ENCODE measurements at regions not wholly inside any gene's neighbourhood (a gene's known extent, or its start where the extent isn't known, plus 50 kb on each side); places are given as distances from the start of the nearest gene placed in this dataset.

DNA sequence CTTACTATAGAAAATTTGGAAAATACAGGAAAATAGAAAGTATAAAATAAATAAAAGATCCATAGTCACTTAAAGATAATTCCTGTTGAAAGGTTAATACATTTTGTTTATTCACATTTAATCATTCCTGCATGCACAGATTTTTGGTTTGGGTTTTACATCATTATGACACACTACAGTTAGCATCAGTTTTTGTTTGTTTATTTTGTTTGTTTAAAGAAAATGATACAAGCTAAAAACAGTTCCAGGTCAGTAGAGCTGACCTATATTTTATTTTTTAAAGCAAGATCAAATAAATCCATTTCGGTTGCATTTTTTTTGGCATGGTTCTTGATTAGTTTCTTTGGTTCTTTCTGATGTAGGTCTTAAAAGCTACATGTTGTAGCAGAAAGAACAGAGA is 68.8 kb upstream of the CCDC91 start:
- intact Hi-C loops (cut with micrococcal nuclease) = no loop called here
- H3K9me3 ChIP-seq (ENCODE audit: control insufficient read depth in 1 of 2, insufficient read depth in 1 of 2, low read depth in 1 of 2, low read length in 2 of 2) = no peaks in the 10 kb centered on the region
- no peak for ATAC-seq
- no peak overlapping the region for H3K4me2 ChIP-seq (ENCODE audit: low read length)
- POLR2A ChIA-PET = no interaction called here
- H3K9me2 ChIP-seq (ENCODE audit: insufficient read depth) = no peaks in the 10 kb centered on the region
- TF ChIP-seq SRF (IDR thresholded peaks at IDR 0.05; ENCODE audit: low read depth) (no peak), POLR2A (IDR thresholded peaks at IDR 0.05; ENCODE audit: borderline replicate concordance, extremely low read depth, insufficient read depth, insufficient read length) (no peak), SIN3A (IDR thresholded peaks at IDR 0.05; ENCODE audit: low read depth) (no peak), ZNF274 (IDR thresholded peaks at IDR 0.05; ENCODE audit: low read depth, low read length) (no peak), POLR2AphosphoS5 (IDR thresholded peaks at IDR 0.05; ENCODE audit: low read depth, low read length) (no peak), CEBPB (IDR thresholded peaks at IDR 0.05; ENCODE audit: low read depth) (no peak), ZFX (IDR thresholded peaks at IDR 0.05) (no peak), CBX3 (IDR thresholded peaks at IDR 0.05; ENCODE audit: low read depth) (no peak)
- TF ChIP-seq, protein P1, sequence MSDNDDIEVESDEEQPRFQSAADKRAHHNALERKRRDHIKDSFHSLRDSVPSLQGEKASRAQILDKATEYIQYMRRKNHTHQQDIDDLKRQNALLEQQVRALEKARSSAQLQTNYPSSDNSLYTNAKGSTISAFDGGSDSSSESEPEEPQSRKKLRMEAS (IDR thresholded peaks at IDR 0.05) = no peak
- TF ChIP-seq, protein P2, sequence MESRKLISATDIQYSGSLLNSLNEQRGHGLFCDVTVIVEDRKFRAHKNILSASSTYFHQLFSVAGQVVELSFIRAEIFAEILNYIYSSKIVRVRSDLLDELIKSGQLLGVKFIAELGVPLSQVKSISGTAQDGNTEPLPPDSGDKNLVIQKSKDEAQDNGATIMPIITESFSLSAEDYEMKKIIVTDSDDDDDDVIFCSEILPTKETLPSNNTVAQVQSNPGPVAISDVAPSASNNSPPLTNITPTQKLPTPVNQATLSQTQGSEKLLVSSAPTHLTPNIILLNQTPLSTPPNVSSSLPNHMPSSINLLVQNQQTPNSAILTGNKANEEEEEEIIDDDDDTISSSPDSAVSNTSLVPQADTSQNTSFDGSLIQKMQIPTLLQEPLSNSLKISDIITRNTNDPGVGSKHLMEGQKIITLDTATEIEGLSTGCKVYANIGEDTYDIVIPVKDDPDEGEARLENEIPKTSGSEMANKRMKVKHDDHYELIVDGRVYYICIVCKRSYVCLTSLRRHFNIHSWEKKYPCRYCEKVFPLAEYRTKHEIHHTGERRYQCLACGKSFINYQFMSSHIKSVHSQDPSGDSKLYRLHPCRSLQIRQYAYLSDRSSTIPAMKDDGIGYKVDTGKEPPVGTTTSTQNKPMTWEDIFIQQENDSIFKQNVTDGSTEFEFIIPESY (IDR thresholded peaks at IDR 0.05; ENCODE audit: extremely low read depth, insufficient replicate concordance, low read length) = no peak
- TF ChIP-seq, protein P3, sequence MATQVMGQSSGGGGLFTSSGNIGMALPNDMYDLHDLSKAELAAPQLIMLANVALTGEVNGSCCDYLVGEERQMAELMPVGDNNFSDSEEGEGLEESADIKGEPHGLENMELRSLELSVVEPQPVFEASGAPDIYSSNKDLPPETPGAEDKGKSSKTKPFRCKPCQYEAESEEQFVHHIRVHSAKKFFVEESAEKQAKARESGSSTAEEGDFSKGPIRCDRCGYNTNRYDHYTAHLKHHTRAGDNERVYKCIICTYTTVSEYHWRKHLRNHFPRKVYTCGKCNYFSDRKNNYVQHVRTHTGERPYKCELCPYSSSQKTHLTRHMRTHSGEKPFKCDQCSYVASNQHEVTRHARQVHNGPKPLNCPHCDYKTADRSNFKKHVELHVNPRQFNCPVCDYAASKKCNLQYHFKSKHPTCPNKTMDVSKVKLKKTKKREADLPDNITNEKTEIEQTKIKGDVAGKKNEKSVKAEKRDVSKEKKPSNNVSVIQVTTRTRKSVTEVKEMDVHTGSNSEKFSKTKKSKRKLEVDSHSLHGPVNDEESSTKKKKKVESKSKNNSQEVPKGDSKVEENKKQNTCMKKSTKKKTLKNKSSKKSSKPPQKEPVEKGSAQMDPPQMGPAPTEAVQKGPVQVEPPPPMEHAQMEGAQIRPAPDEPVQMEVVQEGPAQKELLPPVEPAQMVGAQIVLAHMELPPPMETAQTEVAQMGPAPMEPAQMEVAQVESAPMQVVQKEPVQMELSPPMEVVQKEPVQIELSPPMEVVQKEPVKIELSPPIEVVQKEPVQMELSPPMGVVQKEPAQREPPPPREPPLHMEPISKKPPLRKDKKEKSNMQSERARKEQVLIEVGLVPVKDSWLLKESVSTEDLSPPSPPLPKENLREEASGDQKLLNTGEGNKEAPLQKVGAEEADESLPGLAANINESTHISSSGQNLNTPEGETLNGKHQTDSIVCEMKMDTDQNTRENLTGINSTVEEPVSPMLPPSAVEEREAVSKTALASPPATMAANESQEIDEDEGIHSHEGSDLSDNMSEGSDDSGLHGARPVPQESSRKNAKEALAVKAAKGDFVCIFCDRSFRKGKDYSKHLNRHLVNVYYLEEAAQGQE (IDR thresholded peaks at IDR 0.05; ENCODE audit: low read depth) = no peak
- TF ChIP-seq, protein P4, sequence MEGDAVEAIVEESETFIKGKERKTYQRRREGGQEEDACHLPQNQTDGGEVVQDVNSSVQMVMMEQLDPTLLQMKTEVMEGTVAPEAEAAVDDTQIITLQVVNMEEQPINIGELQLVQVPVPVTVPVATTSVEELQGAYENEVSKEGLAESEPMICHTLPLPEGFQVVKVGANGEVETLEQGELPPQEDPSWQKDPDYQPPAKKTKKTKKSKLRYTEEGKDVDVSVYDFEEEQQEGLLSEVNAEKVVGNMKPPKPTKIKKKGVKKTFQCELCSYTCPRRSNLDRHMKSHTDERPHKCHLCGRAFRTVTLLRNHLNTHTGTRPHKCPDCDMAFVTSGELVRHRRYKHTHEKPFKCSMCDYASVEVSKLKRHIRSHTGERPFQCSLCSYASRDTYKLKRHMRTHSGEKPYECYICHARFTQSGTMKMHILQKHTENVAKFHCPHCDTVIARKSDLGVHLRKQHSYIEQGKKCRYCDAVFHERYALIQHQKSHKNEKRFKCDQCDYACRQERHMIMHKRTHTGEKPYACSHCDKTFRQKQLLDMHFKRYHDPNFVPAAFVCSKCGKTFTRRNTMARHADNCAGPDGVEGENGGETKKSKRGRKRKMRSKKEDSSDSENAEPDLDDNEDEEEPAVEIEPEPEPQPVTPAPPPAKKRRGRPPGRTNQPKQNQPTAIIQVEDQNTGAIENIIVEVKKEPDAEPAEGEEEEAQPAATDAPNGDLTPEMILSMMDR (IDR thresholded peaks at IDR 0.05 in 2 of 3, conservative IDR thresholded peaks at IDR 0.05 in 1 of 3; ENCODE audit: borderline replicate concordance in 1 of 3, insufficient read depth in 1 of 3, low read depth in 2 of 3, low read length in 2 of 3) = no peak
- TF ChIP-seq, protein P5, sequence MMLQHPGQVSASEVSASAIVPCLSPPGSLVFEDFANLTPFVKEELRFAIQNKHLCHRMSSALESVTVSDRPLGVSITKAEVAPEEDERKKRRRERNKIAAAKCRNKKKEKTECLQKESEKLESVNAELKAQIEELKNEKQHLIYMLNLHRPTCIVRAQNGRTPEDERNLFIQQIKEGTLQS (IDR thresholded peaks at IDR 0.05) = no peak
- RAD21 ChIA-PET (ENCODE audit: low non-redundant PET in 1 of 2, low total read pairs in 2 of 2, uncharacterized antibody in 2 of 2, unreplicated experiment in 2 of 2) = no interaction called here
- no TSS peak for BruUV-seq (replicated peaks)
- no peak overlapping the region for H3K27ac ChIP-seq (ENCODE audit: low read depth, low read length)
- H3K79me2 ChIP-seq (ENCODE audit: insufficient read depth, low read length) = no peaks in the 10 kb centered on the region
- CTCF ChIA-PET = no interaction called here
- H4K20me1 ChIP-seq (ENCODE audit: insufficient read depth) = no peaks in the 10 kb centered on the region
- H3K9ac ChIP-seq (ENCODE audit: low read length) = no peak overlapping the region
- no peaks in the 10 kb centered on the region for H3K4me1 ChIP-seq (ENCODE audit: control insufficient read depth in 1 of 2, insufficient read depth in 2 of 2, low read length in 2 of 2)
- H3K27me3 ChIP-seq (ENCODE audit: insufficient read depth, low read length) = no peaks in the 10 kb centered on the region
- no peaks in the 10 kb centered on the region for H3K36me3 ChIP-seq (ENCODE audit: control insufficient read depth in 1 of 2, insufficient read depth in 2 of 2, low read length in 2 of 2)
- no peak overlapping the region for H3K4me3 ChIP-seq (replicated peaks in 1 of 2; ENCODE audit: low read depth in 1 of 2, low read length in 2 of 2)
- no peak overlapping the region for H2AFZ ChIP-seq (ENCODE audit: low read depth, low read length, poor library complexity, severe bottlenecking)
- DNase-seq (ENCODE audit: low read depth, low spot score) = no peak

Measured in HCT116 (cell line).